Keratinocyte (primary cell): ENCODE measurements at regions not wholly inside any gene's neighbourhood (a gene's known extent, or its start where the extent isn't known, plus 50 kb on each side); places are given as distances from the start of the nearest gene placed in this dataset.

ENCODE experiments used
- CTCF ChIP-seq, 3 experiments: IDR thresholded peaks in 1 of 3; conservative IDR thresholded peaks in 1 of 3; optimal IDR thresholded peaks in 1 of 3; 2 replicates in 2 of 3; 3 replicates in 1 of 3; pipeline versions ENCODE3 to v1.5.1; 2011; ENCODE audit warnings: low read length in 3 of 3, mild to moderate bottlenecking in 3 of 3, moderate library complexity in 2 of 3, control low read depth in 1 of 3, inconsistent platforms in 1 of 3; ENCODE audit not compliant: insufficient read depth in 2 of 3; ENCODE audit errors: extremely low read depth in 1 of 3
- EZH2 ChIP-seq: IDR thresholded peaks from one replicate; pipeline ENCODE4 v1.6.1; 2012; ENCODE audit warnings: inconsistent platforms, mild to moderate bottlenecking, low read length, moderate library complexity

GRCh38 chr20:48076247-48076646, 291.0 kb upstream of the SULF2 start:
- TF ChIP-seq CTCF (optimal IDR thresholded peaks at IDR 0.05 in 1 of 3, IDR thresholded peaks at IDR 0.05 in 1 of 3, conservative IDR thresholded peaks at IDR 0.05 in 1 of 3; ENCODE audit: extremely low read depth in 1 of 3, insufficient read depth in 2 of 3, low read length in 3 of 3) (no peak), EZH2 (no peak)
